ENCODE measurements at regions not wholly inside any gene's neighbourhood (a gene's known extent, or its start where the extent isn't known, plus 50 kb on each side); places are given as distances from the start of the nearest gene placed in this dataset.
"Not testable (repeated sequence)": the region's sequence is repeated elsewhere in the genome, so short reads cannot be mapped to it uniquely, and the experiment has no call there.

DNA sequence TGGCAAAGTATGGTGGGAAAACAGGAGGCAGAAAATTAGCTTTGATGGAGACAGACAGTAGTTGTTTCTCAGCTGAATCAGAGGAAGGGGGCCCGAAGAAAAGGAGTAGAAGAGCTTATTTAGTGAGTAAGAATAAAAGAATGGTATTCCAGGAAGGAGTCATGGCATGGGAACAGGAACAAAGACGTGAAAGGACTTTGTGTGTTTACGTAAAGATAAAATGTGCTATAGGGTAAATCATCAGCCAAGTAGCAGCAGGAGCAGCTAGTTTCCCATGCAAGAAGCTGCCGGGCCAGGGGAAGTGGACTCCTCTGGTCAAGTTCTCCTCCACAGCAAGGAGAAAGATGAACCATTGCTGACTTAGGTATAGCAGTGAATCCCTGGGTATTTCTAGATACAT, 454.5 kb downstream of the HINT1 start:
- DNase-seq = no peak

DNA sequence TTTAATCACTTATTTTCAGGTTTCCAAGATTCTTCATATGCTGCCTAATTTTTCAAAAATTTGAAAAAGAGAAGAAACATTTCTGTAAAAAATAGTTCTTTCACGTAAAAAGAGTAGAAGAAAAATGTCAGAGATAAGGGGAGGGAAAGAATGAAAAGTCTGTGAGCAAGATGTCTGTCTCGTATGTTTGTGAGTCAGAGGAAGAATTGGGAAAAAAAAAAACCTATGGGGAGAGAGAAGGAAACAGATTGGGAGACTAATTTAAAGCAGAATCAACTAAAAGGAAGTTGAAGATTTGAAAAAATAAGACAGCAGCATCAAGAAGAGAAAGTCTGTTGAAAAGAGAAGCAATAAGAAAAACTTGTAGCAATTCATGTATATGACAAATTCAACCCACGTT, 456.3 kb downstream of the HINT1 start:
- DNase-seq = no peak

DNA sequence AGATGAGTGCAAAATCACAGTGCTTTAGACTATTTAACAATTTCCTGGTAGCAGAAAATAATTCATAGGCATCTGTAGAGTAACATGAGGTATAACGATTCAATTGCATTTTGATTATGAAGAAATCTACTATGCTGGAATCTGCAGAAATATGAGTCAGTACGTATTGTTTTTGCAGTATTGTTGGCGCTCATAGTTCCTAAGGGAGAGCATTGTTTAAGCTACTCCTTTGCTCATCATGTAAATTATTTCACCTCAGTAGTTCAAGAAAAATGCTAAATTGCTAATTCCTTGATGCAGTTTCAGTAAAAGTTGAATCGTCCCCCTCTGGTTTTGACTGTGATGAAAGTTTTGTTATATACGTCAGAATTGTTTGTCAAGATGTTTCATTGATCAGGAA, 458.4 kb downstream of the HINT1 start:
- DNase-seq = no peak

DNA sequence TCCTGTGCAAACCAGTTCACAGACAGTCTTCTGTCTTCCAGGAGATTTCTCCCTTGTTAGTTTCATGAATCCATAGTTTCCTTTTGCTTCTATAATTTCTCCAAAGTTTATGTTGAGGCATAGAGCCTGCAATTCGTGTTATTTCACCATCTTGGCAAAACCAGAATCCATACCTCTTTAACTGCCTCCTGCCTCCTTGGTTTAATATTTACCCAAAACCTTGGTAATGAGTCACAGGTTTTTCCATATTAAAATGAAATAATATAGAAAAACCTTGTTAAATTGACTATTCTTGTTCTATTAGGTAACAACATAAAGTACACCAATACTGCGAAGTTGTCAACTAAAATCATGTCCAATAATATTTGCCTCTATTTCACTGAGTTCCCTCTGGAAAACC, 459.7 kb downstream of the HINT1 start:
- DNase-seq = no peak

DNA sequence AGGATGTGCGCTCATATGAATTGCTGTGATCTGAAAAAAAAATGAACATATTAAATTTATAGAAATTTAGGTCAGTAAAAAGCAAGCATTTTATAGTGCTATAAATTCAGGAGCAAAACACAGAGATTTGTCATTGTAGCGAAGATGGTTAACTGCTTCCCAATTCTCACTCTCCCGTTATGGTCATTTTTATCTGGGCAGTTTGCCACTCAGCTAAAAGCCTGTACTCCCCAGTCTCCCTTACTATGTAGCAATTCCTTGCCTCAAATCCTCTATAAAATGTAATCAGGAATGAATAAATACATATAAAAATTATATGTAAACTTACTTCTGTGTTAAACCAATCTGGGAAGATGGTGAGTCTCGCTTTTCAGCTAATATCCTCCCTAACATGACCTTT, 471.5 kb downstream of the HINT1 start:
- no peak for DNase-seq

DNA sequence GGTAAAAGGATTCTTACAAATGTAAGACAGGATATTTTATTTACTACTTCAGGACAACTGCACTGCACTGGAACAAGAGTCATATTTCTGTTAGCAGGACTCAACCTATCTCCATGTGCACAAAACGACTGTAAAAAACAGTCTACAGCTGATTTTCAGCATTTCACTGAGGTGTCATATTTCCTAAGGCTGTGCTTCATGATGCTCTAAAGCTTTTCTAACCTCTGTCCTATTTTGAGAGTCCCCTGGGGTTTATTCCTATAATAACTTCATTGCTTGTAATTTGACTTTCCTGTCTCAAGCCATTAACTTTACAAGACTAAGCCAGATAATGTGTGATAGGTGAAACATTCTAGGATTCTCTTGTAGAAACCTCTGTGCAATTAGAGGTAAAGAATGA, 472.3 kb downstream of the HINT1 start:
- DNase-seq = no peak

DNA sequence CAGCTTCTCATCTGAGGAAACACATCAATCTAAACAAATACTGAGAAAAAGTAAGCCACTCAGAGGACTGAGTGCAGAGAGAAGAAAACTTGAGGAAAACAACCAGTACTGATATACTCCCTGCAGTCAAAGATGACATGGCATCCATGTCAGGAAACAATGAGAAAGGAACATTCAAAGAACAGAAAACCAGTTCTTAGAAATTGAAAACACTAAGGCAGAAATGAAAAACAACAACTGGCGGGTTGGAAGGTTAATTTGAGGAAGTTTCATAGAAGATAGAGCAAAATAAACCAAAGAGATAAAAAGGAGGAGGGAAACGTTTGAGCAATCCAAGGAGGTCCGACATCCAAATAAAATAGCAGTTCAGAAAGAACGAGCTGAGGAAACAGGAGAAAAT, 475.2 kb downstream of the HINT1 start:
- DNase-seq = no peak

DNA sequence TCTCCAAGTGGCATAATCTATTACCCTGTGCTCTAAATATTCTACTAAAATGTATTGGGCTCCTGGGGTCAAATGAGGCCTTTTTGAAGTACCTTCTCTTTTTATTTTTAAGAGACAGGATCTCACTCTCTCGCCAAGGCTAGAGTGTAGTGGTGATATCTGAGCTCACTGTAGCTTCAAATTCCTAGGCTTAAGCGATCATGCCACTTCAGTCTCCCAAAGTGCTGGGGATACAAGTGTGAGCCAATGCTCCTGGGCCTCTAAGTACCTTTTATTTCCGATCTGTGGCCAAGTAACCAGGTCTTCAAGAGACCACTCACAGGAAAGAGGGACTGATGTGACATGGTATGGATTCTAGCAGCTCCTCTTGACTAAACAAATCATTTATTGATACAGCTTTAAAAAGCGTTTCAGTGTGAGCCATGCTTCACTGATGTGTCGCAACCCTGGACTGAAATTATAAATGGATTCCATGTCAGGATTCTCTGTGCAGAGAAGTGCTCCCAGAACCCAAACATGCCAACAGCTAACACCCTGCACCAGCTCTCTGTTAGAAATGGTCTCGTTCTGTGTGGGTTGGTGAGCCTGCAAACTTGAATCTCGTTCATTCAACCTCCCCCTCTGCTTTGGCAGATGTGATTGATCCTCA, 477.8 kb downstream of the HINT1 start:
- no peak for DNase-seq

DNA sequence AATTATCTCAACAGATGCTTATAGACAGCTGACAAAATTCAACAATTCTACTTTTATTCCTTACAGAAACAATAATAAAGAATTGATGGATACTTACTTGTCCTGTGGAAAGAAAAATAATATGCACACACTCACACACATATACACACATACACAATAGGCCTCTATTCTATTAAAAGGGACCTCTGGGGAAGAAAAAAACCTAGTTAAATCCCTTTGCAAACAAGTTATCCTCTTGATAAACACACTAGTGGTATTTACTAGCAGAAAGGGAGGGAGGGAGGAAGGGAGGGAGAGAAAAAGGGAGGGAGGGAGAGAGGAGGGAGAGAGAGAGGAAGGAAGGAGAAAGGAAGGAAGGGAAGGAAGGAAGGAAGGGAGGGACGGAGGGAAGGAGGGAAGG, 486.4 kb downstream of the HINT1 start:
- DNase-seq = no peak

DNA sequence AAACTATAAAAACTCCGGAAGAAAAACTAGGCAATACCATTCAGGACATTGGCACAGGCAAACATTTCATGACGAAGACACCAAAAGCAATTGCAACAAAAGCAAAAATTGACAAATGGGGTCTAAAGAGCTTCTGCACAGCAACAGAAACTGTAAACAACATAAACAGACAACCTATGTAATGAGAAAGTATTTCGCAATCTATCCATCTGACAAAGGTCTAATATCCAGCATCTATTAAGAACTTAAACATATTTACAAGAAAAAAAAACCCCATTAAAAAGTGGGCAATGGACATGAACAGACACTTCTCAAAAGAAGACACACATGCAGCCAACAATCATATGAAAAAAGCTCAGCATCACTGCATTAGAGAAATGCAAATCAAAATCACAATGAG, 498.6 kb downstream of the HINT1 start:
- DNase-seq = no peak

DNA sequence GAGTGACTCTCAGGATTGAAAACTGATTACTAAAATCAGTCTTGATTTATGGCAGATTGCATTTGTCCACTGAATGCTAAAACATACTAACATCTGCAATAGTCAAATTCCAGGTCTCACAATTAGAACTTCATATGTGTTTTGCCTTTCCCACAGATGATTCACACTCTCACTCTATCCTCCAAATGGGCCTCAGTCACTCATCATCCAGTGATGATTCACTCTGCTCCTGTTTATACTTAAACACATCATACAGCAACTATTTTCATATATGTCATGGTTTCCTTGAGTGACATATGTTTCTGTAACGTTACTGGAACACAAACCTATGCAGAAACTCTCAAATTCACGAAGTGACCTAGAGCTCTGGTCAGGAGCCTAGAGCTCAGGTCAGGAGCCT, 512.9 kb downstream of the HINT1 start:
- DNase-seq = no peak

DNA sequence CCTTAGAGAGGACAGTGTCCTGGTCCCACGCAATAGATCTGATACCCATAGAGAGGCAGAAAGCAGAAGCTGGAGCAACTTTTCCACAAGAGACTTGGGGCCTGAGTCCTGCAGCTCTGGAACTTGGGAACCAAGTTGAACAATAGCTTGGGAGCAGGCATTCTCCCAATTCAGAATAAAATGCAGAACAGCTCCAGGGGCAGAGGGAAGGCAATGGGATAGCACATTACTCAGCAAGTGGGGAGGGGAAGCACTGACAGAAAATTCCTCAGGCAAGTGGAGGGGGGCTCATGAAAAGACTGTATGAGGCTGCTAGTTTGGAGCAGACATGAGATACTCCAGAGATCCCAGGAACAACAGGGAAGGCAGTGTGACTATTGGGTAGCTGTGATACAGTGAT, 513.6 kb downstream of the HINT1 start:
- DNase-seq = no peak

DNA sequence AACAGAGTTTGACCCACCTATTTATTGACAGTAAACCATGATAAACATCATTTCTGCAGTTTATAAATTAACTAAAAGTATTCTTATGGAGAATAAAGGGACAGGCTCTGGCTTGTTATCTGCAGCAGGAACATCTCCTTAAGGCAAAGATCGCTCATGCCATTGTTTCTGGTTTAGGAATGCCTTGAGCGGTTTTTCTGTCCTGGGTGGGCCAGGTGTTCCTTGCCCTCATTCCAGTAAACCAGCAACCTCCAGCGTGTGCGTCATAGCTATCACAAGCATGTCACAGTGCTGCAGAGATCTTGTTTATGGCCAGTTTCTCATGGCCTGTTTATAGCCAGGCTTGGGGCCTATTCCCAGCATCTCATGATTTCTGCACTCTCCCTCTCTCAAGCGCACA, 521.7 kb downstream of the HINT1 start:
- DNase-seq = no peak

DNA sequence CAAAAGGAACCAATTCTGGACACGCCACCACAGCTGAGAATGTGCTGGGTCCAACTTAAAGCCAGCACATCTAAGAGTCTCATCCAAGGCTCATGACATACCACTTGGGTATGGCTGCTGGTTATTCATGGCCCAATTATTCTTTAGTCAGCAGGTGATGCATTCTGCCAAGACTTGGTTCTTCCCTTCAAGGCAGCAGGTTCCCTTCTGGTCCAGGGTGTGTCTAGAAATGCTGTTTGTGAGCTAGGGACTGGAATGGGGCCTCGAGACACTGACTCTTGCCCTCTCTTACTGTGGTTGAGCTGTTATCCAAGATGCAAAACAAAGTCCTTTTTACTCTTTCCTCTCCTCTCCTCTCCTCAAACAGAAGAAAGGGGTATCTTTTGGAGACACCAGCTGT, 522.6 kb downstream of the HINT1 start:
- no peak for DNase-seq

DNA sequence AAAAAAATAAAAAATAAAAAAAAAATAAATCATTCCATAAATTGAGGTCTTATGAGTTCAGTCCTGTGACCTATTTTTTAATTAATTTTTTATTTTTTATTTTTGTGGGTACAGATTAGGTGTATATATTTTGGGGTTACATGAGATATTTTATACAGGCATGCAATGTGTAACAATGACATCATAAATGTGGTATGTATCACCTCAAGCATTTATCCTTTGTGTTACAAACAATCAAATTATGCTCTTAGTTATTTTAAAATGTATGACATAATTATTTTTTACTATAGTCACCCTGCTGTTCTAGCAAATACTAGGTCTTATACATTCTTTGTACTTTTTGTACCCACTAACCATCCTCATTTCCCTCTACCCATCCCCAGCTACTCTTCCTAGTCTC, 537.9 kb downstream of the HINT1 start:
- DNase-seq = no peak

DNA sequence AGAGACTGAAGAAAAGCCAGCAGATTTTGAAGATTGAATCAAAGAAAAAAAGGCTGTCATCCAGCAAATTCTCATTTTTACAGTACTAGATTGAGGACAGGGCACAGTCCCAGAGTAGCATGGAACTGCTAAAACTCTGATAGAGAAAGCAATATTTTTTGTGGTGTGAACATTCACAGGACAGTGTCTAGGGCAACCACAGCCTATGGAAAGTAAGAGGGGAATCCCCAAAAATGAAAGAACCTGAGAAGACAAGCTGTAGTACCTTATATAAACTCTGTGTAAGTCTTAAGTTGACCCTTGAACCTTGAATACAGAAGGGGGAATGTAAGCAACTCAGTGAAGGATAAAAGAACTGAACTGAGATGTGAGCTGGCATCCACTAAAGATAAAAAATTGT, 540.3 kb downstream of the HINT1 start:
- no peak for DNase-seq

DNA sequence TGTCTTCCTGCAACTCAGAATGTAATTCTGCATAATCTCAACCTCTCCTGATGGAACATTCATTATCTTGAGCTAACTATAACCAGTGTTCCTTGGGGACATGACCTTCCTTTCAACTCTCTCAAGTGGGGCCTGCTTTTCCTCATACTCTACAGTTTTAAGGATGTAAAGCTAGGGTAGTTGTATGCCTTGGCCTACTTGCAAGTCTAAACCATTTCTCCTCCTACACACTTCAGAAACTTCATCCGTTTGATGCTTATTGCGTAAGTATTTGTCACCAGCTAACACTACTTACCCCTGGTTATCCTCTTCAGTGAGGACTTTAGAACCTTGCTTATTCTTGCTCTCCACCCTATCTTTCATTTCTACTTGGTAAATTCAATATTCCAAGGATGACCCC, 548.9 kb downstream of the HINT1 start:
- DNase-seq = no peak

DNA sequence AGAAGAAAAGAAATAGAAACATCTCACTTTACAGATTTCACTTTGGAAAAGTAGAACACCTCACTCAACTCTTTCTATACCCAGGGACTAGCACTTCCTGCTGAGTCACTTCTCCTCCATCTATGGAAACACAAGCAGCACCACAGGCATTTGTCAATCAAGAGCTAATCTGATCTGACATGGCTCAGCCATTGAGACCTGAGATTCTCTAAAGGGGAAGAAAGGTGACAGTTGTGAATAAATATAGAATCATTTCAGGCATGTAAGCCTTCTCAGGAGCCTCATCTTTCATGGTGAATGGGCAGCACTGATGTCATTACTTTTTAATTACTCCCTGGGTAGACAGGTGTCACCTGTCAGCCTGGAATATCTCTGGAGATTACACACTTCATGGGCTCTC, 559.8 kb downstream of the HINT1 start:
- no peak for DNase-seq

DNA sequence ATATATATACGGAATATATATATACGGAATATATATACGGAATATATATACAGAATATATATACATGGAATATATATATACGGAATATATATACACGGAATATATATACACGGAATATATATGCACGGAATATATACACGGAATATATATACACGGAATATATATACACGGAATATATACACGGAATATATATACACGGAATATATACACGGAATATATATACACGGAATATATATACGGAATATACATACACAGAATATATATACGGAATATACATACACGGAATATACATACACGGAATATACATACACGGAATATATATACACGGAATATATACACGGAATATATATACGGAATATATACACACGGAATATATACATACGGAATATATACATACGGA, 568.4 kb downstream of the HINT1 start:
- DNase-seq = not testable (repeated sequence)

DNA sequence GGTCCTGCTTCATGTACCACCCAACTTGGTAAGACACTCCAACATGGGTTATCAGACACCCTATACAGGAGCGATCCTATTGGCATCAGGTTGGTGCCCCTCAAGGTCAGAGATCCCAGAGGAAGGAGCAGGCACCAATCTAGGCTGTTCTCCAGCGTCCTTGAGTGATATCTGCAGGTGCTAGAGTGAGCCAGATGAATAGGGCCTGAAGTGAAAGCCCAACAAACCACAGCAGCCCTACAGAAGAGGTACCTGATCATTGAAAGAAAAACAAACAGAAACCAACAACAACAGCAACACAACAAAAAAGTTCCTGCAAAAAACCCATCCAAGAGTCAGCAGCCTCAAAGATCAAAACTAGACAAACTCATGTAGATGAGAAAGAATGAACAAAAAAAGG, 584.8 kb downstream of the HINT1 start:
- no peak for DNase-seq

DNA sequence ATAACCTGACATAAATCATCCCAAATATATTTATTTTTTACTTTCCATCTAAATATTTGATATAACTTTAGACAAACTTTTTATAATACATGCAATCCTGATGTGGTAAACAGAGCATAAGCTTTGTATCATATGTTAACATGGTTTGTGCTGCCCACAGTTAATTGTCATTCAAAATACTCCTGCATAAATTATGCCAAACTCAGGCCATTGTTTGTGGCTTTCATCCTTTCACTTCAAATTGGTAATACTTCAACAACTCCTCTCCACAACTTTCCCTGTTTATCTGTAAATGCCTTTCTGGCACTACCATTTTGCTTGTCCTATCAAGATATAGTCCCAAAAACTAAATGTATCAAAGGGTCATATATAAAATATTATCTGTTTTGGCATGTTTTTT, 586.7 kb downstream of the HINT1 start:
- DNase-seq = no peak

DNA sequence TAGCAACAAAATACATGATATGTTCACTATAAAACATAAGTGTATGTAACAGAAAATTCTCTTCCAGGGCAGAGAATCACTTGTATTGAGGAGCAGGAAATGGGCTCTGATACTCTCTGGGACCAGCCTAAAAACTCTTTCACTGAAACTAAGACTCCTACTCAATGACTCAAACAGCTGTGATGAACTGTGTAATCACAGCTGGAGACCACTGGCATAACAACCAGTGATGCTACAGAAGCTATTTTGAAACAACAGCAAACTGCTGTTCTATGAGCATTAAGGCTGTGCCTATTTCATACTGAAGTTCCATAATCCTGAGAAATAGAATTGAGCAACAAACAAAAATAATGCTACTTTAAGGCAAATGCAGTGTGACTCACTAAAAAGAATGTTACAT, 594.0 kb downstream of the HINT1 start:
- no peak for DNase-seq

DNA sequence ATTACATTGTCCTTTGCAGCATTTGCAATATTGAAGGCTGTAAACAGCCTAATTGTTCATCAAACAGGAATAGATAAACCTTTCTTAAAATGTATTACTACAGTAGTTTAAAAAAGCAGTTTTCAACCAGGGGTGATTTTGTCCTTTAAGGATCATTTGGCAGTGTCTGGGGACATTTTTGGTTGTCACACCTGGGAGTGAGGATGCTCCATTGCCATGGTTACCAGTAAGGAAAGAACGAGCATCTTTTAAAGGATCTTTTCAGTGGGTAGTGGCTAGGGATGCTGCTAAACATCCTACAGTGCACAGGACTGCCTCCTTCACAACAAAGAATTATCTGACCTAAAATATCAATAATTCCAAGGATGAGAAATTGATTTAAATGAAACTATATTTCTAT, 596.3 kb downstream of the HINT1 start:
- no peak for DNase-seq

DNA sequence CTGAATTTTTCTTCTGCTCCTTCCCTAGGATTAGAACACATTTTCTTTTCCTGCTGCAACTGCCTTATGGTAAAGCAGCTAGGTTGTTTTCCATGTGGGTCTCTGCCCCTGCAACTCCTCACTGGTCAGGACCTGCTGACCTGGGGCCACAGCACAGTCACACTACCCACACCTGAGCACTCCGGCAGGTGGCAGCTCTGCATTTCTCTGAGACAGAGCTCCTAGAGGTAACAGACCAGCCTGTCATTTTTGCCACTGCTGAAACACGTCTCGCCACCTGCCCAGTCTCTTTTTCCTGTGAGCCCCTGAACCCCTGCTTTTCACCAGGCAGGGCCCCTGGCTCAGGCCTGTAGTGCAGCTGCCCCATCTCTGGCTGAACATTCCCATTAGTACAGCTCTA, 609.6 kb downstream of the HINT1 start:
- no peak for DNase-seq

DNA sequence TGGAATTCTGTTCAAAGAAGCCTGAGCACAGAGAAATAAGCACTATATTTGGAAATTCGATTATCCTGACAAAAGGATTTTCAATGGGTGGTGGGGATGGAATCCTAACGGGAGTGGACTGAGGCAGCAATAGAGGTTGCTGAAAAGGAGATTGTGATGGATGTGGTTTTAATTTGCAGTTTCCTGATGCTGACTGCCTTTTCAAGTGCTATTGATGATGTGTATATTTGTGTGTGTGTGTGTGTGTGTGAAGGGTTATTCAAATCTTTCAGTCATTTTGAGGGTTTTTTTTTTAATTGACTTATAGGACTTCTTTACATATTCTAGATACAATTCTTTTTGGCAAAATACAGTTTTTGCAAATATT, 614.5 kb downstream of the HINT1 start:
- no peak for DNase-seq

All from NCI-H2081 treated with DMSO at 0.1 percent for 48 hours (cell line).